Spinal cord (tissue), 9 donors: ENCODE measurements at regions not wholly inside any gene's neighbourhood (a gene's known extent, or its start where the extent isn't known, plus 50 kb on each side); places are given as distances from the start of the nearest gene placed in this dataset.

Source experiments
- DNase-seq, 6 donors: peaks; one replicate each; pipeline versions ENCODE4 v3.0.0 to v3.0.0-alpha.2; 2013 to 2015; ENCODE audit warnings: low spot score in 6 of 6, low read depth in 4 of 6
- H3K27ac ChIP-seq: one replicate; pipeline ENCODE4 v1.5.1; 2013; ENCODE audit warnings: low read depth, low read length, control low read depth
- H3K27me3 ChIP-seq: one replicate; pipeline ENCODE4 v1.6.1; 2013; ENCODE audit warnings: low read length; ENCODE audit not compliant: control insufficient read depth, insufficient read depth
- H3K36me3 ChIP-seq: one replicate; pipeline ENCODE4 v1.6.1; 2013; ENCODE audit warnings: low read length; ENCODE audit not compliant: control insufficient read depth, insufficient read depth
- H3K4me1 ChIP-seq: one replicate; pipeline ENCODE4 v1.6.1; 2013; ENCODE audit warnings: low read length; ENCODE audit not compliant: control insufficient read depth, insufficient read depth
- H3K4me3 ChIP-seq: one replicate; pipeline ENCODE4 v1.5.1; 2013; ENCODE audit warnings: low read depth, low read length, control low read depth
- H3K9me3 ChIP-seq: one replicate; pipeline ENCODE4 v1.6.1; 2013; ENCODE audit warnings: low read length; ENCODE audit not compliant: control insufficient read depth, insufficient read depth
- WGBS: methylation state at CpG from one replicate; pipeline ENCODE4 v1.1.5; 2013; ENCODE audit warnings: missing lambda C conversion rate; ENCODE audit not compliant: insufficient coverage; 5-methylcytosine and 5-hydroxymethylcytosine counted together
- donor health status: healthy.

- WGBS, result 81% methylated on average over 9 of the region's 10 CpGs
- peaks cover 2% of the 10 kb centered on the region for H3K9me3 ChIP-seq
- no peak overlapping the region for H3K4me3 ChIP-seq
- no peaks in the 10 kb centered on the region for H3K27me3 ChIP-seq
- no peak for DNase-seq
- no peak overlapping the region for H3K27ac ChIP-seq
- no peaks in the 10 kb centered on the region for H3K4me1 ChIP-seq
- no peaks in the 10 kb centered on the region for H3K36me3 ChIP-seq
Observed at GRCh38 chr10:130500261-130501000, 364.2 kb downstream of the GLRX3 start.

GRCh38 chr10:130507461-130507860 is 371.3 kb downstream of the GLRX3 start:
- 80% methylated on average over 1 of the region's 5 CpGs for WGBS
- Histone ChIP-seq H3K9me3 (peaks cover 2% of the 10 kb centered on the region), H3K27me3 (no peaks in the 10 kb centered on the region), H3K27ac (no peak overlapping the region), H3K36me3 (no peaks in the 10 kb centered on the region), H3K4me3 (no peak overlapping the region), H3K4me1 (no peaks in the 10 kb centered on the region)
- no peak for DNase-seq

- WGBS, result 88% methylated on average over 24 of the region's 25 CpGs
- DNase-seq, result no peak
- Histone ChIP-seq H3K4me3 (no peak overlapping the region), H3K27ac (no peak overlapping the region), H3K4me1 (no peaks in the 10 kb centered on the region), H3K9me3 (no peaks in the 10 kb centered on the region), H3K36me3 (no peaks in the 10 kb centered on the region), H3K27me3 (no peaks in the 10 kb centered on the region)
Observed at GRCh38 chr10:130509881-130510689, 373.9 kb downstream of the GLRX3 start.

DNA sequence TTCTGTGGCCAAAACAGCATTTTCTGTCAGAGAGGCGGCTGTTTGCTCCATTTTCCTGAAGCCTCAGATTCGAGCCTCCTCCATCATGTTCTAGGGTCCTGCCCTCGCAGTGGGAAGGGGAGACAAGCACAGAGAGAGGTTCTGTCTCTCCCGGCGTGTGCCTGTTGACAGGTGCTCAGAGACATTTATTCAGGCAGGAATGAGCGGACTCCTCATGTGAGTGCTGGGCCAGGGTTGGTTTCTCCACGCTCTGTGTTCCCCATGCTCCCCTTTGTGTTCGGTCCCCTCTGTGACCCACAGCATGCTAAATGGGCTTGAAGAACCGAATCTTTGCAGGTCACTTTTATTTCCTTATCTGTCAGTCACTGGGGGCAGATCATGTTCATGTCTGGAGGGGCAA is 374.6 kb downstream of the GLRX3 start:
- H3K4me1 ChIP-seq, result no peaks in the 10 kb centered on the region
- no peaks in the 10 kb centered on the region for H3K36me3 ChIP-seq
- no peak for DNase-seq
- no peaks in the 10 kb centered on the region for H3K27me3 ChIP-seq
- no peak overlapping the region for H3K4me3 ChIP-seq
- no peaks in the 10 kb centered on the region for H3K9me3 ChIP-seq
- WGBS, result 74% methylated on average over 7 of the region's 9 CpGs
- H3K27ac ChIP-seq, result no peak overlapping the region

DNA sequence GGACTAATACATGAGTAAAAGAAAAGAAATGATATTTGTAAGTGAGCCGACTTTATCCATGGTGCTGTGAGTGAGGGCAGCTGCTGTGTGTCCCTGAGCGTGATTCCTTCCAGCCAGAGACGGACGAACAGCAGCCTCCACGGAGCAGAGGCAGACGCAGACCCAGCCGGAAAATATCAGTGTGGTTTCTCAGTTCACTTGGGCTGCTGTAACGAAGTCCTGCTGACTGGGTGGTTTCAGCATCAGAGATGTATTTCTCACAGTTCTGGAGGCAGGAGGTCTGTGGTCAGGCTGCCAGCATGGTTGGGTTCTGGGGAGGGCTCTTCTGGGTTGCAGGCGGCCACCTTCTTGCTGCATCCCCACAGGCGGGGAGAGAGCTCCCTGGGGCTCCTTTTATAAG is 375.6 kb downstream of the GLRX3 start:
- Histone ChIP-seq H3K4me1 (no peaks in the 10 kb centered on the region), H3K36me3 (no peaks in the 10 kb centered on the region), H3K9me3 (no peaks in the 10 kb centered on the region), H3K27ac (no peak overlapping the region), H3K27me3 (no peaks in the 10 kb centered on the region), H3K4me3 (no peak overlapping the region)
- no peak for DNase-seq
- 80% methylated on average over 8 of the region's 10 CpGs for WGBS

- 56% methylated on average over 1 of the region's 1 CpG for WGBS
- H3K27ac ChIP-seq, result no peak overlapping the region
- no peaks in the 10 kb centered on the region for H3K36me3 ChIP-seq
- H3K4me3 ChIP-seq, result no peak overlapping the region
- DNase-seq, result no peak
- no peaks in the 10 kb centered on the region for H3K9me3 ChIP-seq
- no peaks in the 10 kb centered on the region for H3K4me1 ChIP-seq
- no peaks in the 10 kb centered on the region for H3K27me3 ChIP-seq
Observed at GRCh38 chr10:130512936-130513335, 376.7 kb downstream of the GLRX3 start.

DNA sequence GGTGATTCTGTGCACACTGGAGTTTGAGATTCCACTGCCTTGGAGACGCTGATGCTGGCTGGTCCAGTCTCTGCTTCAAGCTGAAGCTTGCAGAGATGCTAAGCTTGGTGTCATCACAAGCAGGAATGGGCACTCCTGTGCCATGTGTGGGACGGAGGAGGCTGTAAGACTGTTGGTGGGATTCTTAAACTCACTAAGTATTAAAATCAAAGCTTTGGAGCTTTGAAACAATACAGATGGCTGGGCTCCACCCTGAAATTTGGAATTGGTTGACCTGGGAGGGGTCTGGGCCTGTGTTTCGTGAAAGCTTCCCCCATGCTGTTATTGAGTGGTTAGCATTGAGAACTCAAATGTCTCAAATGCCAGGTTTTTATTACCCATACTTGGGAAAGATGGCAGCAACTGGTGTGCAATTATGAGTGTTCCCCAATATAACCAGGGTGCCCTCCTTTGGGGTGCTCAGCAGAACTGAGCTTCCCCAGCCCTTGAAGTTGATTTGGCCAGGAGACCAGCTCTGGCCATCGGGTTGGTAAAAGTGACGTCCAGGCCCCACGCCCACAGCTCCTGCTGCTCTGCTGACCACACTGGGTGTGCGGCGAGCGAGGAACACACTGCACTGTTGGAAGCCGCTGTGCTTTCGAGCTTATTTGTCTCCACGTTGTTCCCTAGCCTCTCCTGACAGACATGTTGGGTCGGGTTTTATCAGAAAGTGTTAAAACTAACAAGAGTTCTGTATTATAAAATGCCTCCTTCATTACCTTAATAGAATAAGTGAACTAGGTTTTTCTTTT is 377.7 kb downstream of the GLRX3 start:
- no peak for DNase-seq
- 88% methylated on average over 8 of the region's 13 CpGs for WGBS
- H3K4me3 ChIP-seq, result no peak overlapping the region
- no peak overlapping the region for H3K27ac ChIP-seq
- H3K27me3 ChIP-seq, result no peaks in the 10 kb centered on the region
- H3K4me1 ChIP-seq, result no peaks in the 10 kb centered on the region
- no peaks in the 10 kb centered on the region for H3K36me3 ChIP-seq
- no peaks in the 10 kb centered on the region for H3K9me3 ChIP-seq

DNA sequence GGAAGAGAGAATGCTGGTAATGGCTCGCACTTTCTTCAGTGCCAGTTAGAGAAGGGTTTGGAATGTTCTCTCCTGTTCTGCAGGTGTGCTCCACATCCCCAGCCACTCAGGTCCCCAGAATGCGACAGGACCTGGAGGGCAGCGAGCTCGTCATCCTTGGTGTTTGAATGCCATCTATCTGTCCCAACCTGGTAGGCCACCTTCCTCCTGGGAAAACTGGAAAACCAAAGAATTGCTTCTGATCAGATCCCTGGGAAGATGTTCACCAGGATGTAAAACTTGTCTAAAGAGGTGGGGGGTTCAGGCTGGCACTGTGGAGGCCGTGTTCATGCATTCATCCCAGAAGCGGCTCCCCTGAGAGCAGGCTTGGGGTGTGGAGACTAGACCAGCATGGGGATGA is 379.5 kb downstream of the GLRX3 start:
- DNase-seq, result no peak
- H3K36me3 ChIP-seq, result no peaks in the 10 kb centered on the region
- H3K4me3 ChIP-seq, result no peak overlapping the region
- WGBS, result 93% methylated on average over 5 of the region's 6 CpGs
- no peaks in the 10 kb centered on the region for H3K27me3 ChIP-seq
- no peak overlapping the region for H3K27ac ChIP-seq
- no peaks in the 10 kb centered on the region for H3K9me3 ChIP-seq
- no peaks in the 10 kb centered on the region for H3K4me1 ChIP-seq

DNA sequence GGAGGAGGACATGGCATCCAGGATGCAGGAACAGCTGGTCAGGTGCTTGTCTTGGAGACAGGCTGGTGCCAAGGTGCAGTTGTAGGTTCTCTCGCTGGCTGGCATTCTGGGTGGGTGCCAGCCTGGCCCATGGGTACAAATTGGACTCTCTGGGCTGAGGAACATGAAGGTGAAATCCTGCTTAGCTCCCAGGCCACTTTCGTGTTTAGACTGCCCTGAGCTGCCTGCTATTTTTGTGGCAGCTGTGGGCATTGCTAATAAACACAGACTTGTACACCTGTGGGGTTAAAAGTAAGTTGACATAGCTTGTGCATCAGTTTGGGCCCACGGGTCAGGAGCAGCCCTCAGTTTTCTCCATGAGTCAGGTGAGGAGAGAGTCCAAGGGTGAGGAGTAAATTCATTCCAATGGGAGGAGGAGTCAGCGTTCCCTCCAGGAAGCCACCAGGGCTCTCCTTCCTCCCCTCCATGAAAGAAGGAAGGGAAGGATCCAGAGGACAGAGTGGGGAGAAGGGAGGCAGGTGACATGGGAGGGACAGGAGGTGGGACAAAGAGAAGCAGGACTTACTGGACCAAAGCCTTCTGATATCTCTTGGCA is 380.0 kb downstream of the GLRX3 start:
- H3K9me3 ChIP-seq, result no peaks in the 10 kb centered on the region
- H3K36me3 ChIP-seq, result no peaks in the 10 kb centered on the region
- H3K4me1 ChIP-seq, result no peaks in the 10 kb centered on the region
- no peak overlapping the region for H3K27ac ChIP-seq
- WGBS, result 88% methylated on average over 3 of the region's 4 CpGs
- H3K27me3 ChIP-seq, result no peaks in the 10 kb centered on the region
- no peak for DNase-seq
- no peak overlapping the region for H3K4me3 ChIP-seq
